ENCODE measurements at regions not wholly inside any gene's neighbourhood (a gene's known extent, or its start where the extent isn't known, plus 50 kb on each side); places are given as distances from the start of the nearest gene placed in this dataset.

GRCh38 chr11:127587511-127587910 is 586.9 kb upstream of the KIRREL3 start:
- TF ChIP-seq, protein P1, sequence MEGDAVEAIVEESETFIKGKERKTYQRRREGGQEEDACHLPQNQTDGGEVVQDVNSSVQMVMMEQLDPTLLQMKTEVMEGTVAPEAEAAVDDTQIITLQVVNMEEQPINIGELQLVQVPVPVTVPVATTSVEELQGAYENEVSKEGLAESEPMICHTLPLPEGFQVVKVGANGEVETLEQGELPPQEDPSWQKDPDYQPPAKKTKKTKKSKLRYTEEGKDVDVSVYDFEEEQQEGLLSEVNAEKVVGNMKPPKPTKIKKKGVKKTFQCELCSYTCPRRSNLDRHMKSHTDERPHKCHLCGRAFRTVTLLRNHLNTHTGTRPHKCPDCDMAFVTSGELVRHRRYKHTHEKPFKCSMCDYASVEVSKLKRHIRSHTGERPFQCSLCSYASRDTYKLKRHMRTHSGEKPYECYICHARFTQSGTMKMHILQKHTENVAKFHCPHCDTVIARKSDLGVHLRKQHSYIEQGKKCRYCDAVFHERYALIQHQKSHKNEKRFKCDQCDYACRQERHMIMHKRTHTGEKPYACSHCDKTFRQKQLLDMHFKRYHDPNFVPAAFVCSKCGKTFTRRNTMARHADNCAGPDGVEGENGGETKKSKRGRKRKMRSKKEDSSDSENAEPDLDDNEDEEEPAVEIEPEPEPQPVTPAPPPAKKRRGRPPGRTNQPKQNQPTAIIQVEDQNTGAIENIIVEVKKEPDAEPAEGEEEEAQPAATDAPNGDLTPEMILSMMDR (IDR thresholded peaks at IDR 0.05; ENCODE audit: insufficient read depth, low read length) = no peak
- no peak for DNase-seq (ENCODE audit: low read depth)
- no peak overlapping the region for H3K4me3 ChIP-seq (ENCODE audit: low read depth, low read length)

- TF ChIP-seq, protein P1 (IDR thresholded peaks at IDR 0.05; ENCODE audit: insufficient read depth, low read length) = no peak
- no peak for DNase-seq (ENCODE audit: low read depth)
- no peak overlapping the region for H3K4me3 ChIP-seq (ENCODE audit: low read depth, low read length)
Observed at GRCh38 chr11:127576210-127576609, 575.6 kb upstream of the KIRREL3 start.

DNA sequence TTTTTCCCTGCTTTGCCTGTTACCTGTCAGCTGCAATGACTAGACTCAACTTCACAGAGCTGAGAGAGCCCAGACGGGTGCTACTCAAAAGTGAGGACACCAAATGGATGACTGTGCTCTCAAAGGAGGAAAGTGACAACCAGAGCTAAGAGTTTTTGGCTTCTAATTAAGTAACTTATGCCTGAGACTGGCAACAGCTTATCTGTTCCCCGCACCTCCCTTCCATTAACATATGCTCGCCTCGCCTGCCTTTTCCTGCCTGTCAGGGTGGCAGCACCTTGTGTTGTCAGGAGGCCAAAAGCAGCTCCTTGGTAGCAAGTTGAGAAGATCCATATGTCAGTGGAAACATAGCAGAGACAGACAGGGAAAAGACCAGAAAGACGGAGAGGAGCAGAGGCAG is 573.9 kb upstream of the KIRREL3 start:
- H3K4me3 ChIP-seq (ENCODE audit: low read depth, low read length) = no peak overlapping the region
- TF ChIP-seq, protein P1 (IDR thresholded peaks at IDR 0.05; ENCODE audit: insufficient read depth, low read length) = no peak
- DNase-seq (ENCODE audit: low read depth) = no peak

GRCh38 chr11:127568891-127569290 is 568.3 kb upstream of the KIRREL3 start:
- H3K4me3 ChIP-seq (ENCODE audit: low read depth, low read length) = no peak overlapping the region
- no peak for DNase-seq (ENCODE audit: low read depth)
- TF ChIP-seq, protein P1 (IDR thresholded peaks at IDR 0.05; ENCODE audit: insufficient read depth, low read length) = no peak

- DNase-seq (ENCODE audit: low read depth) = no peak
- TF ChIP-seq, protein P1 (IDR thresholded peaks at IDR 0.05; ENCODE audit: insufficient read depth, low read length) = no peak
- H3K4me3 ChIP-seq (ENCODE audit: low read depth, low read length) = no peak overlapping the region
Observed at GRCh38 chr11:127567237-127567932, 566.8 kb upstream of the KIRREL3 start.

DNA sequence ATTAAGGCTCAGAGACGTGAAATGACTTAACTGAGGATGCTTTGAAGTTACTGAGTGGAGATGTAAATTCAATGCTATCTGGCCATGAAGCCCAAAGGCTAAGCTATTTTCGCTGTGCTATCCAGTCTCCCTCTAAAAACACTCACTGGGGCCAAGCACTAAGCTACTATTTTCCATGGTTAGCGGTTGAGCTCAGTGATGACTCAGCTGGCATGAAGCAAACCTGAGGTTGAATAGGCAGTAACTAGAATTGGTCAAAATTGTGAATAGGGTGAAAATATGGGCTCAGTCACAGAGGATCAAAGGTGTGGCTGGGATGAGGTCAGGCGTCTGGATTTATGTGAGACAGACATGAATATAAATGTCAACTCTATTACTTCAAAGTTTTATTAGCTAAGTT is 564.2 kb upstream of the KIRREL3 start:
- no peak for DNase-seq (ENCODE audit: low read depth)
- TF ChIP-seq, protein P1 (IDR thresholded peaks at IDR 0.05; ENCODE audit: insufficient read depth, low read length) = no peak
- H3K4me3 ChIP-seq (ENCODE audit: low read depth, low read length) = no peak overlapping the region

GRCh38 chr11:127559978-127560377 is 559.4 kb upstream of the KIRREL3 start:
- no peak for DNase-seq (ENCODE audit: low read depth)
- TF ChIP-seq, protein P1 (IDR thresholded peaks at IDR 0.05; ENCODE audit: insufficient read depth, low read length) = no peak
- H3K4me3 ChIP-seq (ENCODE audit: low read depth, low read length) = no peak overlapping the region

All from fibroblast of the aortic adventitia (primary cell).